Stimulated activated naive CD4-positive, alpha-beta T cell (primary cell): ENCODE measurements at regions not wholly inside any gene's neighbourhood (a gene's known extent, or its start where the extent isn't known, plus 50 kb on each side); places are given as distances from the start of the nearest gene placed in this dataset.

ENCODE experiments used
- DNase-seq, 6 experiments: peaks; one replicate each; lab custom pipeline; 2025; lab: John Stamatoyannopoulos, UW

DNA sequence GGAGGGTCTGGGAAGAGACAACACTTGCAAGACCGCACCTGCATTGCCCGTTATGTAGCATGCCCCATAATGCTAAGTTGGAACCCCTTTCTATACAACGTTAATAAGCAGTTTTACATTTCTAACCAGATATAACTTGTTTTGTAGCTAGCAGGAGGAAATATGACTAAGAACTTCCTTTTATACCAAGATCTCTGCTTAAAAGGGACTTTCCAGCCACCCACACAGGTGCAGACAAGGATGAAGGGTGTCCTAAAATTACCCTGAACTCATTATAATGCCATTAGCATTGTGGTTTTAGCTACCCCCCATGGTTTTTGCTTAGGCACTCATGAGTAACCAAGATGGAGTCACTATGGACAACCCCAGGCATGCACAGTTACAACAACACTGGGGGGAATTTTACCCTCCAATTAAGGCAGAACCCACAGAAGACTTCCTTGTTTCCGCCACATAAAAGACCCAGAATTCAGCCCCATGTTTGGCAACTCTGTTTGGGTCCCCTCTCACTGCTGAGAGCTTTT, 362.8 kb downstream of the CBLN2 start:
- no peak for DNase-seq

DNA sequence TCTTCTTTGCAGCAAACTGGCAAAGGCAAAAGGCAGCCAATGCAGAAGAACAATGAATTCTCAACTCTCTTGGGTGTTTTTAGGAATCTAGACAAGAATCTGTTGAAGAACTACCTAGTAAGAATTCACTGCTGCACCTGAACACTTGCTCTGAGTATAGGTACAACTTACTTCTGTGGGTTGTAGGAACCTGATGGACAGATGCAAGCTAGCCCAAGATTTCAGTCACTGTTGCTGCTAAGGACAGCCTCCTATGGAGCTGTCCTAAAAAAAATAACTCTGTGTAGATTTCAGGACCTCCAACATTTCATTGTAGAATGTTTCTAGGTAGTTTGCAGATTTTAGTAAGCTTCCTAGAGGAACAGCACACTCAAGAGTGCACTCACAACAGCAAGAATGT, 363.5 kb downstream of the CBLN2 start:
- DNase-seq, result no peak

DNA sequence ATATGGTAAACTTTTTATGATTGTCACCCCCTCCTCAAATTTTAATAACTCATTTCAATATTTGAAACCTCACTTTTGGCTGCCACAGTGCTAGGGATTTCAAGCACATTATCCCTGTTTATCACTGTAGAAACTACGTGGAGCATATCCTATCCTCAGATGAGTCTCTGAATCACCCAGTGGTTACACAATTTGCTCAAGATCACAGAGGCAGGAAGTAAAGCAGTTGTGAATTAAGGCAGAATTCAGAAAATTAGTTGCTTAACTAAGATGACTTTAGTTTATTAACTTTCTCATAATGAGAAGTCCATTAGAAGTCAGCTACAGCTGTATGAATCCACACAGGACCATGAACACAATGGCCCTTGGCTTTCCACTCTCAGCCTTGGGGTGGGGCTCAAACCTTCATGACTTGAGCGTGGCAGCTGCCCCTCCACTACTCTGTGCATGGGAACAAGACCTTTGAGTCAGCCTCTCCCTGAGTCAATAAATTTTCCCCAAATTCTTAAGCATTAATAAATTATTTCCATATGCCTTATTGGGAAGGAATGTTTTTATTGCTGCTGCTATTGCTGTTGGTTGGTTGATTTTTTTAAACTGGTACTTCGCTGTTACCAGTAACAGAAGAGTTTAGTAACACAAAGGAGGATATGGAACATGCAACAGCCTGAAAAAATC, 369.0 kb downstream of the CBLN2 start:
- no peak for DNase-seq

DNA sequence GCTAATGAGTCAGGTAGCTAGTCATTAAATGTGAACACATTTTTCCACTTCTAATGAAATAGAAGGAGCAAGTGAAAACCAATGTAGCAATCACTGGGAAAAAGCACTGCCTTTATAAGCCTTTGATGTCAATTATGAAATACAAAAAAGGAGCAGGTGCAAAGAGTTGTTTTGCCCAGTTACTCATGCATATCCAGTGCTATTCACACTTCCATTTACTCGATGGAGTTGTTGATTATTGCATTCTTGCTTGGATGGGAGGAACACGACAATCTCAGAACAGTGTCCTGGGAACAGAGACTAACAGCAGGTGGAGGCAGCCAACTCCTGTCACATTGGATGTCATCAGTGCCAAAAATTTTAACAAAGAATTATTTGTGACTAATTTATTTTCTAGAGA, 372.5 kb downstream of the CBLN2 start:
- DNase-seq, result no peak

- DNase-seq, result no peak
These were observed 382.5 kb downstream of the CBLN2 start for GRCh38 chr18:72161691-72162090.

- DNase-seq, result no peak
These were observed 383.4 kb downstream of the CBLN2 start for GRCh38 chr18:72160510-72161445.

GRCh38 chr18:72155327-72155726, 388.8 kb downstream of the CBLN2 start:
- no peak for DNase-seq

GRCh38 chr18:72154926-72155325, 389.2 kb downstream of the CBLN2 start:
- DNase-seq, result no peak

- DNase-seq, result no peak
These were observed 391.2 kb downstream of the CBLN2 start for GRCh38 chr18:72152935-72153334.

GRCh38 chr18:72147830-72148229, 396.3 kb downstream of the CBLN2 start:
- DNase-seq, result no peak

DNA sequence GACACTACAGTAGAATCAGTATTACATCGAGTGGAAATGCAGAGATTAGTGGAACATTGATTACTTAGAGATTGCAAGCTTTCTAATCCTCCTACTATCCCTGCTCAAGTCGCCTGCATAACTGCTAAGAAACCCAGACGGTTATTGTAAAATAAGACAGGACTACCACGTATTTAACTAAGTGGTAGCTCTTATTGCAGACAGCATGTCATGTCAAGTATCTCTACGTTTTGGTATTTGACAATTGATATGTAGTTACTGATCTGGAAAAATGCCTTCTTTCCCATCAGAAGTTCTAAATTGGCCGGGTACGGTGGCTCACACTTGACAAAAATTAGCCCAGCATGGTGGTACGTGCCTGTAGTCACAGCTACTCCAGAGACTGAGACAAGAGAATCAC, 404.1 kb downstream of the CBLN2 start:
- DNase-seq, result no peak

DNA sequence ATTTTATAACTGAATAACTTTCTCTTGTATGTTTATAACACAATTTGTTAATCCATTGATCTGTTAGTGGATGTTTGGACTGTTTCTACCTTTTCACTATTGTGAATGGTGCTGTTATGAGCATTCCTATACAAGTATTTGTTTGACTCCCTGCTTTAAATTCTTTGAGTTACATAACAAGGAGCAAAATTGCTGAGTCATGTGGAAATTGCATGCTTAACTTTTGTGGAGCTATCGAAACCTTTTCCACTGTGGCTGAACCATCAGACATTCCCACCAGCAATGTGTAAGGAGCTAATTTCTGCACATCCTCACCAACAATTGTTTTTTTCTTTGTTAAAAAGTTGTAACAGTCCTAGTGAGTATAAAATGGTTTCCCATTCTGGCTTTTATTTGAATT, 415.5 kb downstream of the CBLN2 start:
- no peak for DNase-seq

GRCh38 chr18:72122103-72122502, 422.0 kb downstream of the CBLN2 start:
- no peak for DNase-seq

GRCh38 chr18:72119082-72119481, 425.1 kb downstream of the CBLN2 start:
- no peak for DNase-seq

DNA sequence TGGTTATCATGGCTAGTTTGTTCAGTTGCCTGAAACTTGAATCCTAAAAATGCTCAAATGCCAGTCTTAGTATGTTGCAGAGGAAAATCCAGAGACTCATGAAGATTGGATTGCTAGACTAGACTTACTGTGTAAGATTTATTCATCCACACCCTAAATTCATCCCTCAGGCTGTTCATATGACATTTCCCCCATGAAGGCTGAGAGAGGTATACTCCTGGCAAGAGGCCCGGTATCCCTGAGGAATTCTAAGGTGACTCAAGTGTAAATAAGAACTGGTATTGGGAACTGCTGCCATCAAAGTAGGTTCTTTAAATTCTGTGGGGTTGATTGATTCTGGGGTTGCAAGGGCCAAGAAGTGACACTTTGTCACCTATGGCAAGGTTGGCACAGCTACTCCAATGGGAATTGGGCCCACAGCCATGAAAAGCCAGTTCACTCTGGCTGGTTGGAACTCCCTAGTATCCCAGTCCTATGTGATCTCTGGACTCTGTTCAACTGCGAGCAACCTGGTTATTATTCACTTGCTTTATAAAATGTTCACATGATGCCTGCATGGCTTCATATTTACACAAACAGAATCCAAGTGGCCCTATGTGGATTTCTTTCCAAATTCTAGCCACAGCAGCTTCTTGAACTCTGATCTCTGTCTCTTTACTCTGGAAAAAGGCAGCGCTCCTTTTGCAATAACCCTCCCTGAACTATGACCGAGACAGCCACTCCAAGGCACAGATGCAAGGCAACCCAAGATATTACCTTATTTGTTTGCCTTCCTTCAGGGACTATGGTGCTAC, 429.1 kb downstream of the CBLN2 start:
- no peak for DNase-seq

GRCh38 chr18:72107647-72108383, 436.3 kb downstream of the CBLN2 start:
- no peak for DNase-seq

DNA sequence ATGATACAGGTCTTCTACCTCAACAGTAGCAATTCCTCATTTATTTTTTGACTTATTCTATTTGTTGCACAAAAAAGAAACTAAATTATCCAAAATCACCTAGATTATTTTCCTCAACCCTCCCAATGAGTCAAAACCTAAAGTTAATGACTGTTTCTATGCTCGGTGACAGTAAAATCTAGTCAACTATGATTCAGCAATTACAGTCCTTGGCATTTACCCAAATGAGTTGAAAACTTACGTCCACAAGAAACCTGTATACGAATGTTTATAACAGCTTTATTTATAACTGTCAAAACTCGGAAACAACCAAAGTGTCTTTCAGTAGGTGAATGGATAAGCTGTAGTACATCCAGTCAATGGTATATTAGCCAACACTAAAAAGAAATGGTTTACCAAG, 439.3 kb downstream of the CBLN2 start:
- DNase-seq, result no peak

GRCh38 chr18:72102412-72102811, 441.7 kb downstream of the CBLN2 start:
- DNase-seq, result no peak

DNA sequence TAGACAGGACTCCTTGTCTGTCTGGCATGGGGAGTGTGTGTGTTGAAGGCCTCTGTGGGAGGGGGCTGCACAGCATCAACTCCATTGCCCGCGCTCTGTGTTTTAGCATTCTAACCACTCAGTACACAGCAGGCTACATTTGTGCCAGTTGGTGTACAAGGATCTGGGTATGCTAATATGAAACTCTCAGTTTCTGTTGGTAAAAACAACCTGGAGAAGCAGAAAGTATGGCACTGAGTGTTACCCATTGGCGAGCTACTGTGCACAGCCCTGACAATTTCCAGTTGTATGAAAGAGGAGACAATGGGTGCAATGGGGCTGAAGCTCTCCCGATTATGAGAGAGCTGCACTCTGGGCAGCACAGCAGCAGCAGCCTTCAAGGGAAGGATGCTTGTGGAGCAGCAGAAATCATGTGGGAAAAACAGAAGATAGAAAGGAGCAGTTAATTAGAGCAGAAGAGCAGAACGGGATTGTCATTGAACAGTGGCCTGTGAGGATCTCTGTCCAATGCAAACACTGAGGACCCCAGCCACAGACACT, 443.6 kb downstream of the CBLN2 start:
- DNase-seq, result no peak

GRCh38 chr18:72091369-72091768, 452.8 kb downstream of the CBLN2 start:
- no peak for DNase-seq

DNA sequence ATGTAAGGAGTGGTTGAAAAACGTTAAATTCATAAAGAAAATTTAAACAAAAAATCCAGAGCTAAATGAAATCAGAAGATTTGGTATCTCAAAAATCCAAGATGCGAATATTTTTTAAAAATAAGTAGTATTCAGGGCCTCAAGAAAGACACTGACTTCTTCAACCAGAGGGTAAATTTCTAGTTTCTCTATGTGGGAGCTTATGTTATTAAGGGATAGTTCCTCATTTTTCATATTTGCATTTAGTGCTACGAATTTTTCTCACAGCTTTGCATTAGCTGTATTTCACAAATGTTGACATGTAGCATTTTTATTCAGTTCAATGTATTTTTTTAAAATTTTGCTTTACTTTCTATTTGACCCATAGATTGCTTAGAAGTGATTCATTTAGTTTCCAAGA, 454.7 kb downstream of the CBLN2 start:
- DNase-seq, result no peak
